Right lobe of liver (tissue), 4 donors: ENCODE measurements at regions not wholly inside any gene's neighbourhood (a gene's known extent, or its start where the extent isn't known, plus 50 kb on each side); places are given as distances from the start of the nearest gene placed in this dataset.

Experiments used
- POLR2A ChIP-seq: fragments of 450-650 bp; IDR thresholded peaks from one replicate; pipeline ENCODE4 v1.6.1; 2017; ENCODE audit warnings: antibody characterized with exemption, mild to moderate bottlenecking
- TF ChIP-seq, protein P1 (sequence below), 4 donors: fragments of 200-600 bp in 3 of 4; fragments of 450-650 bp in 1 of 4; IDR thresholded peaks; one replicate each; pipeline versions ENCODE4 v1.5.1 to v1.8.0; 2016 to 2022; ENCODE audit warnings: antibody characterized with exemption in 4 of 4, mild to moderate bottlenecking in 2 of 4
- donor health status: DM: no; HTN: no; CAD: no.
- donor health status: DM: no; HTN: no; CAD: no.
- donor health status: DM: no; HTN: yes; CAD: no.

DNA sequence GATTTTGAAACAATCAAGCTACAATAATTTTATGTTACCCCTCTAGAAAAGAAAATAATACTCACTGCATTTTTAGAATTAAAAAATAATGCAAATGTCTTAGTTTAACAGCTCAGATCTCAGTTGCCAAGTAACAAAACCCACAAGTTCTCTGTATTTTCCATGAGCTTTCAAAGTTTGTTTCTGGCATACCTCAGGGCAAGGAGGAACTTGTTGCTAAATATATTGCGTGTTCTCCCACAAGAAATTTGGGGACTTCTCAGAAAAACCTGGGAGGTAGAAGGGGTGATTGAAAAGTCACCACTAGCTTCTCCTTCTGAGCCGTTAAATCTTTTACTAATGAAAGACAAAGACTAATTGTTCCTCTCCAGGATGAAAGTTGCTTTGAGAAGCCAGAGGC is 236.8 kb upstream of the MARCKS start:
- TF ChIP-seq, protein P1, sequence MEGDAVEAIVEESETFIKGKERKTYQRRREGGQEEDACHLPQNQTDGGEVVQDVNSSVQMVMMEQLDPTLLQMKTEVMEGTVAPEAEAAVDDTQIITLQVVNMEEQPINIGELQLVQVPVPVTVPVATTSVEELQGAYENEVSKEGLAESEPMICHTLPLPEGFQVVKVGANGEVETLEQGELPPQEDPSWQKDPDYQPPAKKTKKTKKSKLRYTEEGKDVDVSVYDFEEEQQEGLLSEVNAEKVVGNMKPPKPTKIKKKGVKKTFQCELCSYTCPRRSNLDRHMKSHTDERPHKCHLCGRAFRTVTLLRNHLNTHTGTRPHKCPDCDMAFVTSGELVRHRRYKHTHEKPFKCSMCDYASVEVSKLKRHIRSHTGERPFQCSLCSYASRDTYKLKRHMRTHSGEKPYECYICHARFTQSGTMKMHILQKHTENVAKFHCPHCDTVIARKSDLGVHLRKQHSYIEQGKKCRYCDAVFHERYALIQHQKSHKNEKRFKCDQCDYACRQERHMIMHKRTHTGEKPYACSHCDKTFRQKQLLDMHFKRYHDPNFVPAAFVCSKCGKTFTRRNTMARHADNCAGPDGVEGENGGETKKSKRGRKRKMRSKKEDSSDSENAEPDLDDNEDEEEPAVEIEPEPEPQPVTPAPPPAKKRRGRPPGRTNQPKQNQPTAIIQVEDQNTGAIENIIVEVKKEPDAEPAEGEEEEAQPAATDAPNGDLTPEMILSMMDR (IDR thresholded peaks at IDR 0.05), result no peak
- no peak for TF ChIP-seq POLR2A
